ENCODE measurements at regions not wholly inside any gene's neighbourhood (a gene's known extent, or its start where the extent isn't known, plus 50 kb on each side); places are given as distances from the start of the nearest gene placed in this dataset.
"Not testable (repeated sequence)": the region's sequence is repeated elsewhere in the genome, so short reads cannot be mapped to it uniquely, and the experiment has no call there.

DNA sequence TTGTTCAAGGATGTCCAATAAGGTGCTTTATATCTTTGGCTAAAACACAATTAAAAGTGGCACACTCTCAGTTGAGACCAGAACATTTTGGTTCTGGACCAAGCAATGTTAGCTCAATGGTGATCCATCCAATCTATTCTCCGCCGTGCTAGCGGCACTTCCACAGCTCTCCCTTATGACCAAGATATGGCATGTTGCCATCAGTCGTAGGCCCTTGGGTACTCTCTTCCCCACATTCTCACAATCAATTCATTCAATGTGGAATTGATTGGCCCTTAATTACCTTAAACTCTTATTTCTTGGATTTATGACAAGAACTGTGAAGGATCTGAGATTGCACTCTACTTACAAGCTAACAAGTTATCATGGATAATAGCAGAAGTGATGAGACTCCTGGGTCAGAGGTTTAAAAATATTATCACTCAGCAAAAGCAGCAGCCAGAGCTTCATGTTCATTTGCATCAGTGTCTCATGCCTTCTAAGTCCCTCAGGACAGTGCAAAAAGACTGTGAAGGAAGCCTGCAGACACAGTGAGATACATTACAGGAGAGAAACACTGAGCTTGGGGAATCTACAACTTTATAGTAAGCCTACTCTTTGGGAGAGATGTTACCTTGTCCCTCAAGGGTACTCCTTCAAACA lies 80.0 kb upstream of the ARG1 start:
- Histone ChIP-seq H3K27me3 (ENCODE audit: control insufficient read depth in 2 of 2, insufficient read depth in 1 of 2, low read length in 1 of 2) (no peaks in the 10 kb centered on the region), H3K27ac (ENCODE audit: low read depth in 1 of 2, low read length in 1 of 2) (no peak overlapping the region), H3K9me3 (ENCODE audit: control insufficient read depth in 2 of 2, insufficient read depth in 1 of 2, low read length in 1 of 2) (no peaks in the 10 kb centered on the region), H3K4me1 (ENCODE audit: control insufficient read depth in 2 of 2, insufficient read depth in 2 of 2, low read length in 2 of 2) (no peaks in the 10 kb centered on the region), H3K36me3 (ENCODE audit: control insufficient read depth in 2 of 2, insufficient read depth in 2 of 2, low read length in 1 of 2) (no peaks in the 10 kb centered on the region), H3K4me3 (ENCODE audit: low read length in 2 of 2) (no peak overlapping the region)
- WGBS = 92% methylated on average over 4 of the region's 4 CpGs
- DNase-seq (ENCODE audit: low read depth in 6 of 9, low spot score in 9 of 9) = no peak

DNA sequence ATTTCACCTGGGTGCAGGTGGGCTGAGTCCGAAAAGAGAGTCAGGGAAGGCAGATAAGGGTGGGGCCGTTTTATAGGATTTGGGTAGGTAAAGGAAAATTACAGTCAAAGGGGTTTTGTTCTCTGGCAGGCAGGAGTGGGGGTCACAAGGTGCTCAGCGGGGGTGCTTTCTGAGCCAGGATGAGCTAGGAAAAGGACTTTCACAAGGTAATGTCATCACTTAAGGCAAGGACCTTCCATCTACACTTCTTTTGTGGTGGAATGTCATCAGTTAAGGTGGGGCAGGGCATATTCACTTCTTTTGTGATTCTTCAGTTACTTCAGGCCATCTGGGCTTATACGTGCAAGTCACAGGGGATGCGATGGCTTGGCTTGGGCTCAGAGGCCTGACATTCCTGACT lies 68.6 kb upstream of the ARG1 start:
- not testable (repeated sequence) for DNase-seq (ENCODE audit: low read depth in 6 of 9, low spot score in 9 of 9); H3K27ac ChIP-seq (ENCODE audit: low read depth in 1 of 2, low read length in 1 of 2); H3K4me1 ChIP-seq (ENCODE audit: control insufficient read depth in 2 of 2, insufficient read depth in 2 of 2, low read length in 2 of 2); H3K4me3 ChIP-seq (ENCODE audit: low read length in 2 of 2); H3K9me3 ChIP-seq (ENCODE audit: control insufficient read depth in 2 of 2, insufficient read depth in 1 of 2, low read length in 1 of 2); H3K27me3 ChIP-seq (ENCODE audit: control insufficient read depth in 2 of 2, insufficient read depth in 1 of 2, low read length in 1 of 2); H3K36me3 ChIP-seq (ENCODE audit: control insufficient read depth in 2 of 2, insufficient read depth in 2 of 2, low read length in 1 of 2)
- WGBS = 91% methylated on average over 3 of the region's 5 CpGs

GRCh38 chr6:131510094-131510493 lies 62.9 kb upstream of the ARG1 start:
- H3K4me3 ChIP-seq (ENCODE audit: low read length in 2 of 2) = no peak overlapping the region
- WGBS = 95% methylated on average over 5 of the region's 5 CpGs
- DNase-seq (ENCODE audit: low read depth in 6 of 9, low spot score in 9 of 9) = no peak
- no peaks in the 10 kb centered on the region for H3K27me3 ChIP-seq (ENCODE audit: control insufficient read depth in 2 of 2, insufficient read depth in 1 of 2, low read length in 1 of 2)
- H3K27ac ChIP-seq (ENCODE audit: low read depth in 1 of 2, low read length in 1 of 2) = no peak overlapping the region
- no peaks in the 10 kb centered on the region for H3K4me1 ChIP-seq (ENCODE audit: control insufficient read depth in 2 of 2, insufficient read depth in 2 of 2, low read length in 2 of 2)
- H3K9me3 ChIP-seq (ENCODE audit: control insufficient read depth in 2 of 2, insufficient read depth in 1 of 2, low read length in 1 of 2) = peaks cover 0 to 3% of the 10 kb centered on the region in 2 donors
- H3K36me3 ChIP-seq (ENCODE audit: control insufficient read depth in 2 of 2, insufficient read depth in 2 of 2, low read length in 1 of 2) = no peaks in the 10 kb centered on the region

GRCh38 chr6:131510591-131510990 lies 62.4 kb upstream of the ARG1 start:
- Histone ChIP-seq H3K36me3 (ENCODE audit: control insufficient read depth in 2 of 2, insufficient read depth in 2 of 2, low read length in 1 of 2) (no peaks in the 10 kb centered on the region), H3K9me3 (ENCODE audit: control insufficient read depth in 2 of 2, insufficient read depth in 1 of 2, low read length in 1 of 2) (peaks cover 0 to 3% of the 10 kb centered on the region in 2 donors), H3K4me1 (ENCODE audit: control insufficient read depth in 2 of 2, insufficient read depth in 2 of 2, low read length in 2 of 2) (no peaks in the 10 kb centered on the region), H3K27me3 (ENCODE audit: control insufficient read depth in 2 of 2, insufficient read depth in 1 of 2, low read length in 1 of 2) (no peaks in the 10 kb centered on the region), H3K27ac (ENCODE audit: low read depth in 1 of 2, low read length in 1 of 2) (no peak overlapping the region), H3K4me3 (ENCODE audit: low read length in 2 of 2) (no peak overlapping the region)
- no peak for DNase-seq (ENCODE audit: low read depth in 6 of 9, low spot score in 9 of 9)

DNA sequence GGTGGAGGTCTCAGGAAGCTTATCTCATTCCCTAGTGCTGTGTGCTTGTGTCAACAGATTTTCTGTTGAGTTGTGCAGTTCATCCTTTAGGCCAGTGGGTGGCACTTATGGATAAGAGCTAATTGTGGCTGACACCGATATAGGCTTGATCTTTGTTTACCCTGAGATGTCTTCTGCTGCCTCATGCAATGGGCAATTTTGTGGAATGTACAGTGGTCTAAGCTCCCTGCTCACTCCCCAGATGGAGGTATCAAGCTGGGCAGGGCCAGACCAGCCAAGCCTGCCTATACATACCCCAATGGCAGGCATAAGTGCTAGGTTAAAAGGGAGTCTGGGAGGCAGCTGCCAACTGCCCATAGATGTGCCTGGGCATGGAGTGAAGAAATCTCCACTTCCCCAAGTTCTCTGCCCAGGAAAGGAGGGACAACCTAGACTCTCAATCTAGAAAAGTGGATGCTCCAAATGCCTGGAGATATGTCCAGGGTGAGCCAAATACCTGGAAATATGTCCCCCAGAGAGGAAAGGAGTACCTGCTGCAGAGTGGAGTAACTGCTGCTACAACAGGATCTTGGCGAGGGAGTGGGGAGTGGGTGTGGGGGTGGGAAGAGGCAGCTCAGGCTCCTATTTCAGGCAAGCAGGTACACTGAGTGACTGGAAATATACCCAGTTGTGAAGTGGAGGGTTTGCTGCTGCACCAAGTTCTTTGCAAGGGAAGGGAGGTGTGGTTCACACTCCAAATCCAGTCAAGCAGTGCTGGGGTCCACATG lies 53.2 kb upstream of the ARG1 start:
- no peak overlapping the region for H3K4me3 ChIP-seq (ENCODE audit: low read length in 2 of 2)
- no peaks in the 10 kb centered on the region for H3K27me3 ChIP-seq (ENCODE audit: control insufficient read depth in 2 of 2, insufficient read depth in 1 of 2, low read length in 1 of 2)
- WGBS = 65% methylated on average over 2 of the region's 2 CpGs
- H3K4me1 ChIP-seq (ENCODE audit: control insufficient read depth in 2 of 2, insufficient read depth in 2 of 2, low read length in 2 of 2) = peaks cover 0 to 4% of the 10 kb centered on the region in 2 donors
- peaks cover 0 to 4% of the 10 kb centered on the region in 2 donors for H3K9me3 ChIP-seq (ENCODE audit: control insufficient read depth in 2 of 2, insufficient read depth in 1 of 2, low read length in 1 of 2)
- no peak overlapping the region for H3K27ac ChIP-seq (ENCODE audit: low read depth in 1 of 2, low read length in 1 of 2)
- DNase-seq (ENCODE audit: low read depth in 6 of 9, low spot score in 9 of 9) = peak in 5 of 9 donors; percentile 27 to 73 (median 34)
- H3K36me3 ChIP-seq (ENCODE audit: control insufficient read depth in 2 of 2, insufficient read depth in 2 of 2, low read length in 1 of 2) = no peaks in the 10 kb centered on the region

Measured in thymus (tissue), 11 donors.